ENCODE measurements at regions not wholly inside any gene's neighbourhood (a gene's known extent, or its start where the extent isn't known, plus 50 kb on each side); places are given as distances from the start of the nearest gene placed in this dataset.
"Not testable (repeated sequence)": the region's sequence is repeated elsewhere in the genome, so short reads cannot be mapped to it uniquely, and the experiment has no call there.

DNA sequence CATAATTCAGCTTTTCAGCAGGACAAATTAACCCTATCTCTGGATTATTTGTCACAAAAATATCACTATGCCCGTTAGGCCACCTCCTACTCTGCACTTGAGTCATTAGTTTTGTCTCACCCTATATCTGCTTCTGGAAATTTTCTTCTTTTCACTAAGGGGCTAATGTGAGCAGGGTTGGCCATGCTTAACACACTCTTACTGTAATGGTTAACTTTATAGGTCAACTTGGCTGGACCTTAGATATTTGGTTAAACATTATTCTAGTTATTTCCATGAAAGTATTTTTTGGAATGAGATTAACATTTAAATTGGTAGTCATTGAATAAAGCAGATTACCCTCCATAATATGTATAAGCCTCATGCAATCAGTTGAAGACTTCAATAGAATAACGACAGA lies 394.6 kb upstream of the PTCHD4 start:
- no peak for TF ChIP-seq ZNF565 (CRISPR knock-in tag; conservative IDR thresholded peaks at IDR 0.05; ENCODE audit: low read depth)
- no peak for TF ChIP-seq ZNF8 (CRISPR knock-in tag; IDR thresholded peaks at IDR 0.05)
- TF ChIP-seq OSR1 (CRISPR knock-in tag; IDR thresholded peaks at IDR 0.05) = no peak
- TF ChIP-seq PATZ1 (CRISPR knock-in tag; IDR thresholded peaks at IDR 0.05; ENCODE audit: borderline replicate concordance) = no peak
- ATAC-seq = no peak

DNA sequence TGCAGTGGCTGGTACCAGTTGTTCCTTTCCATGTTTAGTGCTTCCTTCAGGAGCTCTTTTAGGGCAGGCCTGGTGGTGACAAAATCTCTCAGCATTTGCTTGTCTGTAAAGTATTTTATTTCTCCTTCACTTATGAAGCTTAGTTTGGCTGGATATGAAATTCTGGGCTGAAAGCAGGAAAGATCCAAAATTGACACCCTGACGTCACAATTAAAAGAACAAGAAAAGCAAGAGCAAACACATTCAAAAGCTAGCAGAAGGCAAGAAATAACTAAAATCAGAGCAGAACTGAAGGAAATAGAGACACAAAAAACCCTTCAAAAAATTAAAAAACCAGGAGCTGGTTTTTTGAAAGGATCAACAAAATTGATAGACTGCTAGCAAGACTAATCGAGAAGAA lies 382.4 kb upstream of the PTCHD4 start:
- ATAC-seq = not testable (repeated sequence)

DNA sequence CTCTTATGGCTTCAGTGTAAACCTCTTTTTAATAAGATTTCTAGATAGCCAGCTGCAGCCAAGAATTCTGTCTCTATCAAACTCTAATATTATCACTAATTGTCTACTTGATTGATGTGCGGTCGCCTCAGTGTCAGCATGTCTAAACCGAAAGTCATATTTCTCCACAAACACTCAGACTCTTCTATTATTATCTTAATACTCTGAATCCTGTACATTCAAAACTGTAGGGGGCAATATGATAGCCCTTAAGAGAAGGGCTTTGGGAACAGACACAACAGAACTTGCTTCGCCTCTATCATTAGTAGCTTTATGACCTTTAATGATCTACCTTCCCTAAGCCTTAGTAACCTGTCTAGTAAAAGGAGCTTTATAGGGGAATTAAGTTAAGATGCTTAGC lies 379.7 kb upstream of the PTCHD4 start:
- TF ChIP-seq CSDC2 (CRISPR knock-in tag; IDR thresholded peaks at IDR 0.05) = no peak
- TF ChIP-seq ISL1 (CRISPR knock-in tag; IDR thresholded peaks at IDR 0.05) = no peak
- TF ChIP-seq ZFP30 (CRISPR knock-in tag; IDR thresholded peaks at IDR 0.05) = no peak
- no peak for TF ChIP-seq OSR1 (CRISPR knock-in tag; IDR thresholded peaks at IDR 0.05)
- no peak for TF ChIP-seq ZC3H10 (CRISPR knock-in tag; IDR thresholded peaks at IDR 0.05)
- TF ChIP-seq PATZ1 (CRISPR knock-in tag; IDR thresholded peaks at IDR 0.05; ENCODE audit: borderline replicate concordance) = no peak
- TF ChIP-seq ZNF565 (CRISPR knock-in tag; conservative IDR thresholded peaks at IDR 0.05; ENCODE audit: low read depth) = no peak
- no peak for TF ChIP-seq ZNF70 (CRISPR knock-in tag; IDR thresholded peaks at IDR 0.05)

GRCh38 chr6:48486876-48487275 lies 375.9 kb upstream of the PTCHD4 start:
- TF ChIP-seq BACH2 (CRISPR knock-in tag; IDR thresholded peaks at IDR 0.05; ENCODE audit: borderline replicate concordance) (no peak), CSDC2 (CRISPR knock-in tag; IDR thresholded peaks at IDR 0.05) (no peak), ZFP30 (CRISPR knock-in tag; IDR thresholded peaks at IDR 0.05) (no peak), ISL1 (CRISPR knock-in tag; IDR thresholded peaks at IDR 0.05) (no peak), PATZ1 (CRISPR knock-in tag; IDR thresholded peaks at IDR 0.05; ENCODE audit: borderline replicate concordance) (no peak), PPARA (CRISPR knock-in tag; IDR thresholded peaks at IDR 0.05; ENCODE audit: borderline replicate concordance) (no peak), ZC3H10 (CRISPR knock-in tag; IDR thresholded peaks at IDR 0.05) (no peak), ZNF565 (CRISPR knock-in tag; conservative IDR thresholded peaks at IDR 0.05; ENCODE audit: low read depth) (no peak), SNAI2 (CRISPR knock-in tag; IDR thresholded peaks at IDR 0.05) (no peak), TSHZ2 (CRISPR knock-in tag; IDR thresholded peaks at IDR 0.05) (no peak), TCF4 (CRISPR knock-in tag; IDR thresholded peaks at IDR 0.05; ENCODE audit: borderline replicate concordance) (no peak), CREB5 (CRISPR knock-in tag; IDR thresholded peaks at IDR 0.05; ENCODE audit: low read depth) (no peak), GLIS3 (CRISPR knock-in tag; IDR thresholded peaks at IDR 0.05) (no peak), POU6F1 (CRISPR knock-in tag; IDR thresholded peaks at IDR 0.05; ENCODE audit: borderline replicate concordance, low read depth) (no peak), OSR1 (CRISPR knock-in tag; IDR thresholded peaks at IDR 0.05) (no peak), ZNF70 (CRISPR knock-in tag; IDR thresholded peaks at IDR 0.05) (no peak), ESRRG (CRISPR knock-in tag; IDR thresholded peaks at IDR 0.05) (no peak), ZFP3 (CRISPR knock-in tag; IDR thresholded peaks at IDR 0.05) (no peak)
- ATAC-seq = no peak

More for the DNA sequence above, 379.7 kb upstream of the PTCHD4 start:
- ATAC-seq = peak; percentile 70

Data from SK-N-SH treated with all-trans-retinoic acid at 6 μM for 48 hours (cell line).